ENCODE measurements at regions not wholly inside any gene's neighbourhood (a gene's known extent, or its start where the extent isn't known, plus 50 kb on each side); places are given as distances from the start of the nearest gene placed in this dataset.

- TF ChIP-seq RXRA (IDR thresholded peaks at IDR 0.05; ENCODE audit: insufficient read depth, low read depth, low read length) (no peak), CTBP2 (IDR thresholded peaks at IDR 0.05; ENCODE audit: borderline replicate concordance, insufficient read depth, insufficient read length, low read length) (no peak), CREB1 (IDR thresholded peaks at IDR 0.05) (no peak), TAF1 (IDR thresholded peaks at IDR 0.05; ENCODE audit: low read depth, low read length) (no peak), EZH2 (IDR thresholded peaks at IDR 0.05; ENCODE audit: low read depth, low read length, severe bottlenecking) (no peak), NRF1 (IDR thresholded peaks at IDR 0.05; ENCODE audit: low read depth, low read length) (no peak), CTCF (IDR thresholded peaks at IDR 0.05; ENCODE audit: control extremely low read depth in 1 of 3, insufficient read depth in 1 of 3, low read depth in 1 of 3, low read length in 3 of 3) (no peak), MAFK (IDR thresholded peaks at IDR 0.05; ENCODE audit: low read depth, low read length) (no peak), SP1 (IDR thresholded peaks at IDR 0.05; ENCODE audit: low read depth, low read length) (no peak), KDM1A (IDR thresholded peaks at IDR 0.05; ENCODE audit: borderline replicate concordance, low read length) (no peak), EP300 (IDR thresholded peaks at IDR 0.05; ENCODE audit: borderline replicate concordance in 1 of 2, low read depth in 2 of 2, low read length in 2 of 2) (no peak)
These were observed 448.4 kb downstream of the RAPGEF2 start for GRCh38 chr4:159551281-159551680.

All from H1 (cell line).